ENCODE measurements at regions not wholly inside any gene's neighbourhood (a gene's known extent, or its start where the extent isn't known, plus 50 kb on each side); places are given as distances from the start of the nearest gene placed in this dataset.
"Not testable (repeated sequence)": the region's sequence is repeated elsewhere in the genome, so short reads cannot be mapped to it uniquely, and the experiment has no call there.

- Histone ChIP-seq H3K36me3 (no peaks in the 10 kb centered on the region), H3K9me3 (no peaks in the 10 kb centered on the region), H3K27me3 (no peaks in the 10 kb centered on the region), H3K4me3 (no peak overlapping the region), H3K27ac (peak overlapping the region in 1 of 2 donors; percentile 32), H3K4me1 (peaks cover 0 to 36% of the 10 kb centered on the region in 2 donors)
- DNase-seq (ENCODE audit: low spot score) = peak; percentile 64
- no peak for TF ChIP-seq CTCF (IDR thresholded peaks at IDR 0.05)
Measured at GRCh38 chr20:40868551-40869217, 159.9 kb upstream of the TOP1 start.

GRCh38 chr20:40869218-40870147 is 159.1 kb upstream of the TOP1 start:
- no peaks in the 10 kb centered on the region for H3K27me3 ChIP-seq
- H3K9me3 ChIP-seq = no peaks in the 10 kb centered on the region
- peak overlapping the region in 1 of 2 donors; percentile 32 for H3K27ac ChIP-seq
- H3K4me1 ChIP-seq = peaks cover 0 to 36% of the 10 kb centered on the region in 2 donors
- no peak for DNase-seq (ENCODE audit: low spot score)
- H3K36me3 ChIP-seq = no peaks in the 10 kb centered on the region
- no peak overlapping the region for H3K4me3 ChIP-seq
- TF ChIP-seq CTCF (IDR thresholded peaks at IDR 0.05) = no peak

DNA sequence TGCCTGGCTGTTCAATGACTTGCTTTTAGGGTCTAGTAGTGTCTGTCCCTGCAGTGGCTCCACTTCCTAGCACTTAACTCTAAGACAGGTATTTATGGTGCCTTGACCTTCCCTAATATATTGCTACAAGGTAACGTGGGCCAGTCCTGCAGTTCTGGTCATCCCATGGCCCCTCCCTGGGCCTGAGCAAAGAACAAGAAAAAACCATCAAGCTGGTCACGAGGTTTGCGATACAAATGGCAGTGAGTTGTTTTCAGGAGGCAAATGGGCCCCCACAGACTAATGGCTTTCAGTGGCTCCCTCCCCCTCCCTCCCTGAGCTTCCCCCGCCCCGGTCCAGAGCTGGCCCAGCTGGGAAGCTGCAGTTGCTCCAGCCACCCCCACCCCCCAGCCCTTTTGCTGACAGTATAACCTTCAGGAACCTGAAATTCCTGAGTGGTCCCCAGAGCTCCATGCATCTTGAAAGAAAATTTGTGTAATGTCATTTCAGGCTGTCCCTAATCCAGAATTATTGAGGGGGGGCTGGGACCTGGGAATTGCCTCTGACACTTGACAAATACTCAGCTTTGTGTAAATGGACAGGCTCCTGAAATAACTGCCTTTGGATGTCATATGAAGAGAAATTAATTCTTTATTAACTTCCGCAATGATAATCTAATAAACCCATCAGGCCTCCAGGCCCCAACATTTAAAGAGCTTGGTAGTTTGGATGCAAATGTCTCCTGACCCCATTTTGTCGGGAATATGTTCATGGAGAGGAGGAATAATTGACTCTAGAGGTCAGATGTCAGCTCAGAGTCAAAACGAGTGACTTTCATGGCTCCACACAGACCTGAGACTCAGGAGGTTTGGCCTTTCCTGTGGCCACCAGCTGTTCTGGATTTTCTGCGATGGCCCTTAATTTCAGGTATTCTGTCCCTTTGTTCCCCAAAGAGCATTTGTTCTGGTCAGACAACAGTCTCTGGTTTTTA is 153.2 kb upstream of the TOP1 start:
- no peaks in the 10 kb centered on the region for H3K27me3 ChIP-seq
- H3K4me3 ChIP-seq = no peak overlapping the region
- H3K9me3 ChIP-seq = peaks cover 0 to 4% of the 10 kb centered on the region in 2 donors
- no peak overlapping the region for H3K27ac ChIP-seq
- no peak for DNase-seq (ENCODE audit: low spot score)
- no peaks in the 10 kb centered on the region for H3K4me1 ChIP-seq
- H3K36me3 ChIP-seq = no peaks in the 10 kb centered on the region
- TF ChIP-seq CTCF (IDR thresholded peaks at IDR 0.05) = no peak

- H3K27ac ChIP-seq = not testable (repeated sequence)
Measured at GRCh38 chr20:40878099-40878498, 150.5 kb upstream of the TOP1 start.

GRCh38 chr20:40880063-40880728 is 148.4 kb upstream of the TOP1 start:
- no peak overlapping the region for H3K27ac ChIP-seq
- DNase-seq (ENCODE audit: low spot score) = no peak
- TF ChIP-seq CTCF (IDR thresholded peaks at IDR 0.05) = no peak
- H3K36me3 ChIP-seq = no peaks in the 10 kb centered on the region
- peaks cover 0 to 12% of the 10 kb centered on the region in 2 donors for H3K9me3 ChIP-seq
- no peaks in the 10 kb centered on the region for H3K27me3 ChIP-seq
- H3K4me1 ChIP-seq = no peaks in the 10 kb centered on the region
- no peak overlapping the region for H3K4me3 ChIP-seq

More at GRCh38 chr20:40878099-40878498, 150.5 kb upstream of the TOP1 start:
- H3K4me3 ChIP-seq; H3K4me1 ChIP-seq; DNase-seq (ENCODE audit: low spot score); H3K36me3 ChIP-seq; H3K27me3 ChIP-seq: not testable (repeated sequence)
- H3K9me3 ChIP-seq = peaks cover 0 to 12% of the 10 kb centered on the region in 2 donors

Data from right atrium auricular region (tissue), 2 donors.